Colonic mucosa (tissue), 4 donors: ENCODE measurements at regions not wholly inside any gene's neighbourhood (a gene's known extent, or its start where the extent isn't known, plus 50 kb on each side); places are given as distances from the start of the nearest gene placed in this dataset.

Source experiments
- DNase-seq: peaks from one replicate; pipeline ENCODE4 v3.0.0-alpha.2; 2020
- H3K27ac ChIP-seq: fragments of 200-600 bp; one replicate; pipeline ENCODE4 v1.8.0; 2021
- H3K27me3 ChIP-seq: fragments of 200-600 bp; one replicate; pipeline ENCODE4 v1.8.0; 2021
- H3K36me3 ChIP-seq: fragments of 200-600 bp; one replicate; pipeline ENCODE4 v1.8.0; 2021
- H3K4me1 ChIP-seq: fragments of 200-600 bp; one replicate; pipeline ENCODE4 v1.8.0; 2021; ENCODE audit warnings: mild to moderate bottlenecking
- H3K4me3 ChIP-seq: fragments of 200-600 bp; one replicate; pipeline ENCODE4 v1.8.0; 2021
- H3K9ac ChIP-seq, 2 donors: one replicate each; pipeline ENCODE4 v1.7.0; 2013; ENCODE audit warnings: control low read depth in 2 of 2, low read depth in 2 of 2, low read length in 2 of 2
- H3K9me3 ChIP-seq: fragments of 200-600 bp; one replicate; pipeline ENCODE4 v1.8.0; 2021
- CTCF ChIP-seq: fragments of 200-600 bp; IDR thresholded peaks from one replicate; pipeline ENCODE4 v1.8.0; 2022; ENCODE audit warnings: antibody characterized with exemption, mild to moderate bottlenecking
- intact Hi-C: fragments of 100-400 bp; cut with DNase I; formaldehyde crosslinking; loops from one replicate; pipeline ENCODE4 v1.14.1; 2022
- donor health status: healthy.
- donor health status: DM: no; HTN: no; CAD: no.
- donor health status: DM: no; HTN: no; CAD: no.

GRCh38 chr13:21228738-21229137 lies 52.3 kb downstream of the MRPL57 start:
- Histone ChIP-seq H3K27ac (no peak overlapping the region), H3K4me3 (no peak overlapping the region), H3K27me3 (no peaks in the 10 kb centered on the region), H3K4me1 (no peaks in the 10 kb centered on the region), H3K9ac (no peak overlapping the region), H3K9me3 (no peaks in the 10 kb centered on the region), H3K36me3 (no peaks in the 10 kb centered on the region)
- TF ChIP-seq CTCF, result no peak
- intact Hi-C loops, result no loop called here
- DNase-seq, result no peak

GRCh38 chr13:21229241-21230024 lies 53.0 kb downstream of the MRPL57 start:
- no peak for DNase-seq
- Histone ChIP-seq H3K27me3 (no peaks in the 10 kb centered on the region), H3K36me3 (no peaks in the 10 kb centered on the region), H3K9ac (no peak overlapping the region), H3K27ac (no peak overlapping the region), H3K4me1 (no peaks in the 10 kb centered on the region), H3K9me3 (no peaks in the 10 kb centered on the region), H3K4me3 (no peak overlapping the region)
- TF ChIP-seq CTCF, result no peak
- intact Hi-C loops, result no loop called here

- TF ChIP-seq CTCF, result no peak
- no peak for DNase-seq
- H3K9me3 ChIP-seq, result no peaks in the 10 kb centered on the region
- no peak overlapping the region for H3K27ac ChIP-seq
- H3K4me1 ChIP-seq, result no peaks in the 10 kb centered on the region
- intact Hi-C loops, result no loop called here
- H3K4me3 ChIP-seq, result no peak overlapping the region
- no peaks in the 10 kb centered on the region for H3K36me3 ChIP-seq
- H3K27me3 ChIP-seq, result no peaks in the 10 kb centered on the region
- H3K9ac ChIP-seq, result no peak overlapping the region
These were observed 54.1 kb downstream of the MRPL57 start for GRCh38 chr13:21230516-21230915.

GRCh38 chr13:21231426-21231940 lies 55.0 kb downstream of the MRPL57 start:
- Histone ChIP-seq H3K27me3 (no peaks in the 10 kb centered on the region), H3K9me3 (no peaks in the 10 kb centered on the region), H3K27ac (no peak overlapping the region), H3K36me3 (no peaks in the 10 kb centered on the region), H3K4me3 (no peak overlapping the region), H3K9ac (no peak overlapping the region), H3K4me1 (no peaks in the 10 kb centered on the region)
- intact Hi-C loops, result no loop called here
- no peak for TF ChIP-seq CTCF
- DNase-seq, result no peak

GRCh38 chr13:21232196-21232595 lies 55.7 kb downstream of the MRPL57 start:
- intact Hi-C loops, result no loop called here
- Histone ChIP-seq H3K27me3 (no peaks in the 10 kb centered on the region), H3K4me3 (no peak overlapping the region), H3K36me3 (no peaks in the 10 kb centered on the region), H3K27ac (no peak overlapping the region), H3K9ac (no peak overlapping the region), H3K9me3 (no peaks in the 10 kb centered on the region), H3K4me1 (no peaks in the 10 kb centered on the region)
- DNase-seq, result no peak
- no peak for TF ChIP-seq CTCF
